GM12892 (cell line): ENCODE measurements at regions not wholly inside any gene's neighbourhood (a gene's known extent, or its start where the extent isn't known, plus 50 kb on each side); places are given as distances from the start of the nearest gene placed in this dataset.

ENCODE experiments used
- POLR2A ChIP-seq: IDR thresholded peaks from 2 replicates; pipeline ENCODE4 v1.6.1; 2011; ENCODE audit warnings: low read depth, low read length, control low read depth
- POLR2AphosphoS5 ChIP-seq: IDR thresholded peaks from 2 replicates; pipeline ENCODE4 v1.6.1; 2011; ENCODE audit warnings: low read depth, low read length, control low read depth

DNA sequence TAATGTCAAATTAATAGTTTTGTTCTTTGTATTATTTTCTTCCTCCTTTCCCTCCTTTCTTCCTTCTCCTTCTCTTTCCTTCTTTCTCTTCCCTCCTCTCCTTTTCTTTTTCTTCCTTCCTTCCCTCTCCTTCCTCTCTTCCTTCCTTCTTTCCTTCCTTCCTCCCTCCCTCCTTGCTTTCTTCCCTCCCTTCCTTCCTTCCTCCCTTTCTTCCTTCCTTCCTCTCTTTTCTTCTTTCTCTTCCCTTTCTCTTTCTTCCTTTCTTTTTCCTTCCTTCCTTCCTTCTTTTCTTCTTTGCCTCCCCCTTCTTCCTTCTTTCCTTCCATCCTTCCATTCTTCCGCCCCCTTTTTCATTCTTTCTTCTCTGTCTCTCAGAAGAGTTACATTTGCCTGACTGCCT, 518.2 kb upstream of the ID4 start:
- no peak for TF ChIP-seq POLR2A
- TF ChIP-seq POLR2AphosphoS5 = no peak
